Activated CD4-positive, alpha-beta memory T cell treated with anti-CD3 and anti-CD28 coated beads, Interleukin-2, amount 10 ng/mL, durations not matched to agents 7 days and 5 days (primary cell): ENCODE measurements at regions not wholly inside any gene's neighbourhood (a gene's known extent, or its start where the extent isn't known, plus 50 kb on each side); places are given as distances from the start of the nearest gene placed in this dataset.

Experiments used
- CTCF ChIA-PET: fragments of 350-600 bp; sonication (Branson Sonifier 250); formaldehyde crosslinking; loops from one replicate; lab custom pipeline; 2021; ENCODE audit warnings: antibody characterized with exemption, inconsistent platforms; lab: Charles Lee
- POLR2A ChIA-PET: fragments of 350-600 bp; sonication (Branson Sonifier 250); formaldehyde crosslinking; loops from one replicate; lab custom pipeline; 2021; ENCODE audit warnings: antibody characterized with exemption; lab: Charles Lee
- DNase-seq: peaks from one replicate; pipeline ENCODE4 v3.0.0-alpha.2; 2020
- H3K27ac Mint-ChIP-seq: one replicate; pipeline ENCODE4 v1.8.0; 2021; ENCODE audit warnings: mild to moderate bottlenecking, mixed read lengths
- H3K27me3 Mint-ChIP-seq: one replicate; pipeline ENCODE4 v1.8.0; 2021; ENCODE audit warnings: mixed read lengths
- H3K36me3 Mint-ChIP-seq: one replicate; pipeline ENCODE4 v1.8.0; 2021; ENCODE audit warnings: low read depth, mixed read lengths
- H3K4me1 Mint-ChIP-seq: one replicate; pipeline ENCODE4 v1.8.0; 2021; ENCODE audit warnings: mixed read lengths
- H3K4me3 Mint-ChIP-seq: one replicate; pipeline ENCODE4 v1.8.0; 2021; ENCODE audit warnings: mild to moderate bottlenecking, mixed read lengths
- H3K9me3 Mint-ChIP-seq: one replicate; pipeline ENCODE4 v1.8.0; 2021; ENCODE audit warnings: mixed read lengths

- Mint-ChIP-seq H3K27me3 (peaks cover 2% of the 10 kb centered on the region), H3K4me3 (no peak overlapping the region), H3K36me3 (no peaks in the 10 kb centered on the region), H3K27ac (no peak overlapping the region), H3K4me1 (no peaks in the 10 kb centered on the region), H3K9me3 (no peaks in the 10 kb centered on the region)
- no peak for DNase-seq
- ChIA-PET CTCF (no interaction called here), POLR2A (no interaction called here)
These were observed 57.2 kb downstream of the SOX1 start for GRCh38 chr13:112124141-112124540.

GRCh38 chr13:112127564-112128330 is 60.8 kb downstream of the SOX1 start:
- Mint-ChIP-seq H3K36me3 (no peaks in the 10 kb centered on the region), H3K27ac (no peak overlapping the region), H3K4me3 (no peak overlapping the region), H3K27me3 (peaks cover 2% of the 10 kb centered on the region), H3K4me1 (no peaks in the 10 kb centered on the region), H3K9me3 (no peaks in the 10 kb centered on the region)
- ChIA-PET CTCF (no interaction called here), POLR2A (no interaction called here)
- DNase-seq, result no peak

GRCh38 chr13:112128331-112128610 is 61.3 kb downstream of the SOX1 start:
- Mint-ChIP-seq H3K4me3 (no peak overlapping the region), H3K27ac (no peak overlapping the region), H3K9me3 (no peaks in the 10 kb centered on the region), H3K36me3 (no peaks in the 10 kb centered on the region), H3K27me3 (peaks cover 2% of the 10 kb centered on the region), H3K4me1 (no peaks in the 10 kb centered on the region)
- POLR2A ChIA-PET, result no interaction called here
- DNase-seq, result no peak
- CTCF ChIA-PET, result no interaction called here

- Mint-ChIP-seq H3K9me3 (no peaks in the 10 kb centered on the region), H3K36me3 (no peaks in the 10 kb centered on the region), H3K27ac (no peak overlapping the region), H3K4me3 (no peak overlapping the region), H3K27me3 (no peaks in the 10 kb centered on the region), H3K4me1 (no peaks in the 10 kb centered on the region)
- ChIA-PET POLR2A (no interaction called here), CTCF (no interaction called here)
- DNase-seq, result no peak
These were observed 63.5 kb downstream of the SOX1 start for GRCh38 chr13:112130418-112130817.

GRCh38 chr13:112131081-112131712 is 64.2 kb downstream of the SOX1 start:
- Mint-ChIP-seq H3K9me3 (no peaks in the 10 kb centered on the region), H3K27ac (no peak overlapping the region), H3K36me3 (no peaks in the 10 kb centered on the region), H3K4me1 (no peaks in the 10 kb centered on the region), H3K27me3 (no peaks in the 10 kb centered on the region), H3K4me3 (no peak overlapping the region)
- ChIA-PET POLR2A (no interaction called here), CTCF (no interaction called here)
- DNase-seq, result no peak

- ChIA-PET CTCF (no interaction called here), POLR2A (no interaction called here)
- no peak overlapping the region for H3K4me3 Mint-ChIP-seq
- H3K27me3 Mint-ChIP-seq, result no peaks in the 10 kb centered on the region
- no peaks in the 10 kb centered on the region for H3K4me1 Mint-ChIP-seq
- no peaks in the 10 kb centered on the region for H3K9me3 Mint-ChIP-seq
- H3K27ac Mint-ChIP-seq, result no peak overlapping the region
- DNase-seq, result no peak
- no peaks in the 10 kb centered on the region for H3K36me3 Mint-ChIP-seq
These were observed 64.8 kb downstream of the SOX1 start for GRCh38 chr13:112131713-112132113.

- POLR2A ChIA-PET, result no interaction called here
- Mint-ChIP-seq H3K9me3 (no peaks in the 10 kb centered on the region), H3K4me1 (no peaks in the 10 kb centered on the region), H3K36me3 (no peaks in the 10 kb centered on the region), H3K4me3 (no peak overlapping the region), H3K27me3 (no peaks in the 10 kb centered on the region), H3K27ac (no peak overlapping the region)
- DNase-seq, result no peak
- CTCF ChIA-PET, result no interaction called here
These were observed 65.2 kb downstream of the SOX1 start for GRCh38 chr13:112132142-112132541.

- H3K9me3 Mint-ChIP-seq, result no peaks in the 10 kb centered on the region
- no peak overlapping the region for H3K27ac Mint-ChIP-seq
- no peaks in the 10 kb centered on the region for H3K4me1 Mint-ChIP-seq
- H3K4me3 Mint-ChIP-seq, result no peak overlapping the region
- ChIA-PET POLR2A (no interaction called here), CTCF (no interaction called here)
- H3K27me3 Mint-ChIP-seq, result no peaks in the 10 kb centered on the region
- no peak for DNase-seq
- H3K36me3 Mint-ChIP-seq, result no peaks in the 10 kb centered on the region
These were observed 65.7 kb downstream of the SOX1 start for GRCh38 chr13:112132619-112133018.

GRCh38 chr13:112133499-112134390 is 66.8 kb downstream of the SOX1 start:
- H3K9me3 Mint-ChIP-seq, result no peaks in the 10 kb centered on the region
- H3K27me3 Mint-ChIP-seq, result no peaks in the 10 kb centered on the region
- ChIA-PET POLR2A (no interaction called here), CTCF (no interaction called here)
- H3K4me1 Mint-ChIP-seq, result no peaks in the 10 kb centered on the region
- no peak overlapping the region for H3K4me3 Mint-ChIP-seq
- no peak for DNase-seq
- H3K27ac Mint-ChIP-seq, result no peak overlapping the region
- no peaks in the 10 kb centered on the region for H3K36me3 Mint-ChIP-seq

- H3K4me1 Mint-ChIP-seq, result no peaks in the 10 kb centered on the region
- no peaks in the 10 kb centered on the region for H3K9me3 Mint-ChIP-seq
- H3K27ac Mint-ChIP-seq, result no peak overlapping the region
- no peak overlapping the region for H3K4me3 Mint-ChIP-seq
- no peaks in the 10 kb centered on the region for H3K27me3 Mint-ChIP-seq
- DNase-seq, result no peak
- ChIA-PET POLR2A (no interaction called here), CTCF (no interaction called here)
- no peaks in the 10 kb centered on the region for H3K36me3 Mint-ChIP-seq
These were observed 67.6 kb downstream of the SOX1 start for GRCh38 chr13:112134391-112135075.

GRCh38 chr13:112136095-112136494 is 69.1 kb downstream of the SOX1 start:
- H3K27me3 Mint-ChIP-seq, result no peaks in the 10 kb centered on the region
- CTCF ChIA-PET, result no interaction called here

GRCh38 chr13:112137144-112137543 is 70.2 kb downstream of the SOX1 start:
- DNase-seq, result no peak
- ChIA-PET CTCF (no interaction called here), POLR2A (no interaction called here)
- no peak overlapping the region for H3K4me3 Mint-ChIP-seq
- no peak overlapping the region for H3K27ac Mint-ChIP-seq
- H3K9me3 Mint-ChIP-seq, result no peaks in the 10 kb centered on the region
- no peaks in the 10 kb centered on the region for H3K27me3 Mint-ChIP-seq
- H3K36me3 Mint-ChIP-seq, result no peaks in the 10 kb centered on the region
- no peaks in the 10 kb centered on the region for H3K4me1 Mint-ChIP-seq

More at GRCh38 chr13:112136095-112136494, 69.1 kb downstream of the SOX1 start:
- Mint-ChIP-seq H3K27ac (no peak overlapping the region), H3K4me3 (no peak overlapping the region), H3K4me1 (no peaks in the 10 kb centered on the region), H3K9me3 (no peaks in the 10 kb centered on the region), H3K36me3 (no peaks in the 10 kb centered on the region)
- POLR2A ChIA-PET, result no interaction called here
- DNase-seq, result no peak

GRCh38 chr13:112140366-112140765 is 73.4 kb downstream of the SOX1 start:
- Mint-ChIP-seq H3K27me3 (no peaks in the 10 kb centered on the region), H3K27ac (no peak overlapping the region), H3K9me3 (no peaks in the 10 kb centered on the region), H3K36me3 (no peaks in the 10 kb centered on the region), H3K4me1 (no peaks in the 10 kb centered on the region), H3K4me3 (no peak overlapping the region)
- DNase-seq, result no peak
- ChIA-PET POLR2A (no interaction called here), CTCF (no interaction called here)
